IPS-NIHi11 (cell line): ENCODE measurements at regions not wholly inside any gene's neighbourhood (a gene's known extent, or its start where the extent isn't known, plus 50 kb on each side); places are given as distances from the start of the nearest gene placed in this dataset.
A peak's percentile ranks its signal among the peaks of the same experiment; 100 is the strongest.

Experiments used
- DNase-seq: peaks from one replicate; pipeline ENCODE4 v3.0.0; 2012; ENCODE audit warnings: mixed read lengths, low spot score

- no peak for DNase-seq
Observed at GRCh38 chr10:78566284-78567111, 502.3 kb upstream of the ZMIZ1 start.

GRCh38 chr10:78567680-78568455 is 500.9 kb upstream of the ZMIZ1 start:
- no peak for DNase-seq

DNA sequence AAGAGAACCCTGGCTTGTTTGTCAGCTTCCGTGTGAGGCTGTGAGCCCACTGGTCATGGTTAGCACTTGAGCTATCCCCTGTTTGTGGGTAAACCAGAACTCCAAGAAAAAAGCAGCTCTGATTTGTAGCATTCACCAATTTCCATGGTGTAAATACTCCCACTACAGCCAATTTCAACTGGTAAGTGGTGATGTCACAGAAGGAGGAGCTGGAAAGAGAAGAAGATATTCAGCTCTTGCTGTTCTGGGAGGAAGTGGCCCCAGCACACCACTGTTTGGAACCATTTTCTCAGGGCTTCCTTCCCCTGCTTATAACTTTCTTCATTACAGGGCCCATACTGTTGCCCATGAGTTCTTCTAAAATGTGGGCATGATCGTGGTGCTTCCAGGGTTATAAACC is 500.1 kb upstream of the ZMIZ1 start:
- no peak for DNase-seq

GRCh38 chr10:78570633-78571235 is 498.0 kb upstream of the ZMIZ1 start:
- DNase-seq = no peak

GRCh38 chr10:78571286-78571685 is 497.5 kb upstream of the ZMIZ1 start:
- DNase-seq = no peak

- no peak for DNase-seq
Observed at GRCh38 chr10:78571891-78572290, 496.9 kb upstream of the ZMIZ1 start.

GRCh38 chr10:78572565-78572964 is 496.2 kb upstream of the ZMIZ1 start:
- no peak for DNase-seq

GRCh38 chr10:78574547-78574946 is 494.2 kb upstream of the ZMIZ1 start:
- no peak for DNase-seq

GRCh38 chr10:78575400-78575799 is 493.4 kb upstream of the ZMIZ1 start:
- no peak for DNase-seq

GRCh38 chr10:78576276-78576675 is 492.5 kb upstream of the ZMIZ1 start:
- DNase-seq = no peak

DNA sequence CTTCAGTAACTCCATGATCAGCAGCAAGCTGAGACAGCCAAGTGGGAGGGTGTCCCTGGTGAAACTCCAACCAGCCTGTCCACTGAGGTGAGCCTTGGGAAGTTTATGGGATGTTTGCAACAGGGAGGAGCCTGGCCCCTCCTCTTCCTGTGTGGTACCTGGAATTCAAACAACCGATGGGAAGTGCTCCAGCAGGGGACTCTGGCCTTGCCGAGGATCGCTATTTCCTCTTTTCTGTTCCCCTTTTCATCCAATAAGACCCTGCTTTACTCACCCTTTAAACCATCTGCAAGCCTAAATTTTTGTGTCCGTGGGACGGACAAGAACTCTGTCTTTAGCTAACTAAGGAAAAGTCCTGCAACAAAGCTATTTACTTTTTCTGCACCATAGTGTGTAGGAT is 491.1 kb upstream of the ZMIZ1 start:
- DNase-seq = peak; percentile 33

GRCh38 chr10:78578929-78579328 is 489.8 kb upstream of the ZMIZ1 start:
- no peak for DNase-seq

GRCh38 chr10:78579576-78579975 is 489.2 kb upstream of the ZMIZ1 start:
- DNase-seq = no peak

DNA sequence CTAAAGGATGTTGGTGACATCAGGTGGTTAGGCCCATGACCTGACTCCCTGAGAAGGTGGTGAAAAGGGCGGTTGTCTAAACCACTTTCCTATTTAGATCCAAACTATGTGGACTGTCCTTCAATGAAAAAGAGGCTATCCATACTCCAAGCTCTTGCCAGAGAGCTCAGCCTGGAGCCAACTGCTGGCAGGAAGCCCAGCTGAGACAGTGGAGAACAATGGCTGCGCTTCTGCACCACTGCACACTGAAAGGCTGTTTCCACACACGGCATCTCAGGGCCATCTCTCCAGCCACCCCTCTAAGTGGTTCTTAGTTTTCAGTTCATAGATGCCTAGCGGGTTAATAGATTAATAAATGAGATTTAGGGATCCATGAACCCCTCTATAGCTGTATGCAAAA is 488.8 kb upstream of the ZMIZ1 start:
- DNase-seq = peak; percentile 68

DNA sequence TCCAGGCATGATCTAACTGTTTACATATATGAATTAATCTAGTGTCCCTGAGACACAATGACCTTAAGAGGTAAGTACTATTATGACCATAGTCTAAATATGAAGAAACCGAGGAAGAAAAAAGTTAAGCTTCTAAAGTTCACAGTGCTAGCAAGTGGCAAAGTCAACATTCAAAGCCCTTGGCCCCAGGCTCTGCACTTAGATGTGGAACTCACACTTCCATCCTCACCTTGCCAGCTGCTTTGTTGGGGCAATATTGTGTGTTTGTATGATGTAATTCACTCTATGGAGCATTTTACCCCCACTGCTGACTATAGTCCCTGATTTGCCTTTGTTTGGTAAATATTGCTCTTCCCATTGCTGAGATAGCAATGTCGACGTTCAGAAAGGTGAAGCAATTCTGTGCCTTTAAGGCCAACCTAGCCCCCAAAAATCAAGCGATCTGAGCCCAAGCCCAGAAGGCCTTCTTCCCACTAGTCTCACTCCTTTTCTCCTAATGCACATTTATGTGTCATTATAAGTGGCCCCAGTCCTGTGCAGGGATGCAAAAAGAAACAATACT is 487.6 kb upstream of the ZMIZ1 start:
- no peak for DNase-seq

- DNase-seq = no peak
Observed at GRCh38 chr10:78582540-78582939, 486.2 kb upstream of the ZMIZ1 start.

DNA sequence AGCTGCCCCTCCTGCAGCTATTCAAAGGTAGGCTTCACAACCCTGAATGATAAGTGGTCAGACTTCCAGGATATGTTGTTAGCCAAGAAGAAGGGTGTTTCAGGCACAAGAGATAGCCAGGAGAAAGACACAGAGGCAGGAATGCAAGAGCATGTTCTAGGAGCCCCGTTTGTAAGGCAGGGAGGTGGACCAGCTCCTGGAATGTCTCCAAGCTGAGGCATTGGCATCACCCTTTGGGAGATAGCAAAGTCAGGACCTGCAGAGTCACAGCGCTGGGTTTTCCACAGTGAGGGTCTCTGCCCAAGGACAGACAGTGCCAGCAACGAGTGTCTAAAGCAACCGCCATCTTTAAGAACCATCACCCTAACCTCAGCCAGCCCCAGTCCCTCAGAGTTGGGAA is 484.5 kb upstream of the ZMIZ1 start:
- DNase-seq = no peak

DNA sequence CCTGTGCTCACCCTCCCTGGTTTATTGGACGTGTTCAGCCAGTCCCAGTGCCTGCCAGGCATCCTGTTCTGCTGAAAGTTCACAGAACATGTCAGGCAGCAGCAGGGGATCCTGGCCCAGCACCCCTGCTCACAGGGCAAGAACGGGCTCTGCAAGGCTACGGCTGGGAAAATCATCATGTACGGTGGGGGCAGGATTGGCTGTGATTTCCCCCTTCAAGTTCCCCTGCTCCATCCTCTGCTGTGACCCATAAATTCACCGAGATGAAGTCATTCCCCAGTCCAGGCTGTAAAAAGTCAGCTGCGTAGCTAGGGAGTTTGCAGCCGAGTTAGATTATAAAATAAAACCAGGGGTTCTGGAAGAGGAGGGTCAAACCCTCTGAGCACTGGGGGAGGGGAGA is 484.1 kb upstream of the ZMIZ1 start:
- no peak for DNase-seq

- no peak for DNase-seq
Observed at GRCh38 chr10:78585952-78586351, 482.8 kb upstream of the ZMIZ1 start.

DNA sequence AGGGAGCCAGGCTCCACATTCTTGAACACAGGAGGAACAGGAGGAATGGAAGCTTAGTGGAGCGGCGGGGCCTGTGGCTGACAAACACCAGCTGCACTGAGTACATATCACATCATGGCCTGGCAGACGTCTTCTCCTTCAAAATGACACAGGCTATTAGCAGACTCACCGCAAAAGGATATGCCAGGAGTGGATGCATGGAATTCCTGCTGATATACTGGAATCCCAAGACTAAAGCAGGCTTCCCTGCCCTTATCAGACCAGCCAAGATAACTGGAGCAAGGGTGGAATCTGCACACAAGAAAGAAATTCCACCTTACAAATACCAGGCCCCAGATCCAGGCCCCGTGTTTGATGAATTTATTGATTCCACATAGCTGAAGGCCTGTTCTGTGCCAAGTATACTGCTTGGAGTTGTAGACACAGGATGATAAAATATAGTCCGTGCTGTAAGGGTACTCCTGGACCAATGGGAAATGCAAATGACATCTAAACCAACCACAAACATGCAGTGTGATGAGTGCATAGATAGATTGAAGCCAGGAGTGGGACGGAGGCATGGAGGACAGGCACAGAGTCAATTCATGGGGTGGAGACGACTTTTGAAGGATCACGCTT is 480.5 kb upstream of the ZMIZ1 start:
- DNase-seq = no peak

DNA sequence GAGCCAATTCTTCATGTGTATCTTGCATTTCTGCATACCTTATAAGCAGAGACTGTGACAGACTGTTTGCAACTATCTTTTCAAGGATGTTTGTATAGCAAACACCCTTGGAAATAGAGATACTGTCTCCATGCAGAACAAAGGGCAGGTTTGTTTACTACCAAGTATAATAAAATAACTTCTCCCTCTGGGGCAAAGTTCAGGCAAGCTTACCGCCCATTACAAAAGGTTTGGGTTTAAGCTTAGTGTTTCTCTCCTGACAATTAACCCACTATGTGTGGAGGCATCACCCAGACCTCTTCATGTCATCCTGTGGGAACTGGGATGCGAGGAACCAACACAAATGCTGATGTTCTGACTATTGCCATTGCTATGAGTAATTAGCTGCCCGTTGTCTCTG is 479.1 kb upstream of the ZMIZ1 start:
- DNase-seq = no peak

DNA sequence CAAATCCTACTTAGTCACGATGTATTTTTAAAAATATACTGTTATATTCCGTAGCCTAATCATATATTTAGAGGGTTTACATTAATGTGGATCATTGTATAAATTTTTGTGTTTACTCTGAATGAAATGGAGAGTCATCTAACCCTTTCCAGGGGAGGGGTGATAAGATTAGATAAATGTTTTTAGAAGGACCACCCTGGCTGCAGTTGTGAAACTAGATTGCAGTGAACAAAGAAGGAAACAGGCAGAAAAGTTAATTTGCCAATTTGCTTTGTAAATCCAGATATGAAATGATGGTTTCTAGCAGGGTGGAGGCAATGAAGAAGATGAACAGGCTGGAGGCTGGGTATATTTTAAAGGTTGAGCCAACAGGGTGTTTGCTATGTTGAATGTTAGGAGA is 477.7 kb upstream of the ZMIZ1 start:
- DNase-seq = no peak
